ENCODE measurements at regions not wholly inside any gene's neighbourhood (a gene's known extent, or its start where the extent isn't known, plus 50 kb on each side); places are given as distances from the start of the nearest gene placed in this dataset.
A peak's percentile ranks its signal among the peaks of the same experiment; 100 is the strongest.

- no peak for DNase-seq
Measured at GRCh38 chr6:23994013-23994412, 132.0 kb upstream of the NRSN1 start.

- no peak for DNase-seq
Measured at GRCh38 chr6:24004062-24004461, 122.0 kb upstream of the NRSN1 start.

GRCh38 chr6:24004659-24005058 lies 121.4 kb upstream of the NRSN1 start:
- DNase-seq: no peak

GRCh38 chr6:24006254-24006653 lies 119.8 kb upstream of the NRSN1 start:
- peak; percentile 7 for DNase-seq

- DNase-seq: peak; percentile 44
Measured at GRCh38 chr6:24009319-24009718, 116.7 kb upstream of the NRSN1 start.

- DNase-seq: no peak
Measured at GRCh38 chr6:24010133-24010532, 115.9 kb upstream of the NRSN1 start.

GRCh38 chr6:24016286-24016685 lies 109.7 kb upstream of the NRSN1 start:
- DNase-seq: no peak

- DNase-seq: no peak
Measured at GRCh38 chr6:24016857-24017256, 109.2 kb upstream of the NRSN1 start.

- DNase-seq: no peak
Measured at GRCh38 chr6:24019393-24019792, 106.6 kb upstream of the NRSN1 start.

GRCh38 chr6:24019830-24020229 lies 106.2 kb upstream of the NRSN1 start:
- no peak for DNase-seq

GRCh38 chr6:24026050-24026449 lies 100.0 kb upstream of the NRSN1 start:
- DNase-seq: no peak

GRCh38 chr6:24031496-24031895 lies 94.5 kb upstream of the NRSN1 start:
- DNase-seq: no peak

GRCh38 chr6:24032896-24033688 lies 92.9 kb upstream of the NRSN1 start:
- DNase-seq: no peak

GRCh38 chr6:24043848-24044247 lies 82.2 kb upstream of the NRSN1 start:
- no peak for DNase-seq

- no peak for DNase-seq
Measured at GRCh38 chr6:24051942-24052589, 73.9 kb upstream of the NRSN1 start.

- no peak for DNase-seq
Measured at GRCh38 chr6:24052590-24052961, 73.4 kb upstream of the NRSN1 start.

GRCh38 chr6:24053057-24053456 lies 73.0 kb upstream of the NRSN1 start:
- DNase-seq: no peak

- DNase-seq: no peak
Measured at GRCh38 chr6:24054388-24054787, 71.6 kb upstream of the NRSN1 start.

GRCh38 chr6:24056567-24056966 lies 69.4 kb upstream of the NRSN1 start:
- DNase-seq: no peak

GRCh38 chr6:24057030-24057429 lies 69.0 kb upstream of the NRSN1 start:
- no peak for DNase-seq

GRCh38 chr6:24060982-24061754 lies 64.8 kb upstream of the NRSN1 start:
- no peak for DNase-seq

GRCh38 chr6:24064106-24064505 lies 61.9 kb upstream of the NRSN1 start:
- DNase-seq: no peak

- no peak for DNase-seq
Measured at GRCh38 chr6:24064832-24065231, 61.2 kb upstream of the NRSN1 start.

GRCh38 chr6:24069526-24069925 lies 56.5 kb upstream of the NRSN1 start:
- DNase-seq: no peak
